ENCODE measurements at regions not wholly inside any gene's neighbourhood (a gene's known extent, or its start where the extent isn't known, plus 50 kb on each side); places are given as distances from the start of the nearest gene placed in this dataset.

- ATAC-seq (no peak), DNase-seq (no peak)
- intact Hi-C loops (cut with micrococcal nuclease), result no loop called here
These were observed 87.0 kb upstream of the ADGRF1 start for GRCh38 chr6:47129129-47129528.

- DNase-seq, result no peak
- peak; percentile 74 for ATAC-seq
These were observed 84.7 kb upstream of the ADGRF1 start for GRCh38 chr6:47126647-47127391.

GRCh38 chr6:47118611-47119010 is 76.5 kb upstream of the ADGRF1 start:
- intact Hi-C loops (cut with micrococcal nuclease), result no loop called here
- ATAC-seq (no peak), DNase-seq (no peak)

More at GRCh38 chr6:47126647-47127391, 84.7 kb upstream of the ADGRF1 start:
- intact Hi-C loops (cut with micrococcal nuclease), result no loop called here

GRCh38 chr6:47117314-47117713 is 75.2 kb upstream of the ADGRF1 start:
- ATAC-seq (no peak), DNase-seq (no peak)
- intact Hi-C loops (cut with micrococcal nuclease), result no loop called here

GRCh38 chr6:47116606-47117005 is 74.5 kb upstream of the ADGRF1 start:
- no peak for ATAC-seq
- DNase-seq, result no peak
- intact Hi-C loops (cut with micrococcal nuclease), result no loop called here

GRCh38 chr6:47116086-47116485 is 74.0 kb upstream of the ADGRF1 start:
- ATAC-seq (no peak), DNase-seq (no peak)
- intact Hi-C loops (cut with micrococcal nuclease), result no loop called here

GRCh38 chr6:47114460-47114859 is 72.3 kb upstream of the ADGRF1 start:
- no peak for DNase-seq
- no peak for ATAC-seq
- intact Hi-C loops (cut with micrococcal nuclease), result no loop called here

GRCh38 chr6:47112317-47112716 is 70.2 kb upstream of the ADGRF1 start:
- DNase-seq (no peak), ATAC-seq (no peak)
- intact Hi-C loops (cut with micrococcal nuclease), result no loop called here

- intact Hi-C loops (cut with micrococcal nuclease), result no loop called here
- no peak for ATAC-seq
- no peak for DNase-seq
These were observed 69.6 kb upstream of the ADGRF1 start for GRCh38 chr6:47111685-47112084.

- DNase-seq, result no peak
- intact Hi-C loops (cut with micrococcal nuclease), result no loop called here
- no peak for ATAC-seq
These were observed 67.1 kb upstream of the ADGRF1 start for GRCh38 chr6:47109281-47109680.

- intact Hi-C loops (cut with micrococcal nuclease), result no loop called here
- DNase-seq (no peak), ATAC-seq (no peak)
These were observed 64.6 kb upstream of the ADGRF1 start for GRCh38 chr6:47106721-47107197.

- DNase-seq (no peak), ATAC-seq (no peak)
- intact Hi-C loops (cut with micrococcal nuclease), result no loop called here
These were observed 64.1 kb upstream of the ADGRF1 start for GRCh38 chr6:47106216-47106615.

- ATAC-seq (no peak), DNase-seq (no peak)
- intact Hi-C loops (cut with micrococcal nuclease), result no loop called here
These were observed 63.5 kb upstream of the ADGRF1 start for GRCh38 chr6:47105469-47106178.

- intact Hi-C loops (cut with micrococcal nuclease), result no loop called here
- ATAC-seq, result peak; percentile 70
- no peak for DNase-seq
These were observed 61.8 kb upstream of the ADGRF1 start for GRCh38 chr6:47103931-47104330.

GRCh38 chr6:47102331-47102730 is 60.2 kb upstream of the ADGRF1 start:
- ATAC-seq (no peak), DNase-seq (no peak)
- intact Hi-C loops (cut with micrococcal nuclease), result no loop called here

GRCh38 chr6:47098570-47098993 is 56.5 kb upstream of the ADGRF1 start:
- ATAC-seq, result peak; percentile 89
- intact Hi-C loops (cut with micrococcal nuclease), result loop anchor here (5.0 to 10.0 kb wide), 2 partner anchors 146 to 214 kb away; no protein-coding TSS in a partner anchor
- DNase-seq, result no peak

- ATAC-seq (peak; percentile 82), DNase-seq (peak; percentile 53)
- intact Hi-C loops (cut with micrococcal nuclease), result loop anchor here (5.0 to 10.0 kb wide), 2 partner anchors 147 to 215 kb away; no protein-coding TSS in a partner anchor
These were observed 55.2 kb upstream of the ADGRF1 start for GRCh38 chr6:47097092-47097945.

- DNase-seq, result no peak
- intact Hi-C loops (cut with micrococcal nuclease), result loop anchor here (5.0 to 10.0 kb wide), 2 partner anchors 148 to 216 kb away; no protein-coding TSS in a partner anchor
- ATAC-seq, result no peak
These were observed 54.2 kb upstream of the ADGRF1 start for GRCh38 chr6:47096211-47096895.
